Stimulated activated CD4-positive, alpha-beta T cell treated with anti-CD3 and anti-CD28 coated beads, Interleukin-1b, Interleukin-23, amount 100 ng/mL, for 24 hours (primary cell): ENCODE measurements at regions not wholly inside any gene's neighbourhood (a gene's known extent, or its start where the extent isn't known, plus 50 kb on each side); places are given as distances from the start of the nearest gene placed in this dataset.
"Not testable (repeated sequence)": the region's sequence is repeated elsewhere in the genome, so short reads cannot be mapped to it uniquely, and the experiment has no call there.

Experiments
- DNase-seq, 4 experiments: peaks; one replicate each; pipeline ENCODE4 v3.0.0-alpha.2; 2020; ENCODE audit warnings: low read depth in 4 of 4, low spot score in 1 of 4

- DNase-seq = no peak
These were observed 1621.6 kb downstream of the CDH8 start for GRCh38 chr16:60414613-60415012.

- no peak for DNase-seq
These were observed 1622.3 kb downstream of the CDH8 start for GRCh38 chr16:60413969-60414368.

DNA sequence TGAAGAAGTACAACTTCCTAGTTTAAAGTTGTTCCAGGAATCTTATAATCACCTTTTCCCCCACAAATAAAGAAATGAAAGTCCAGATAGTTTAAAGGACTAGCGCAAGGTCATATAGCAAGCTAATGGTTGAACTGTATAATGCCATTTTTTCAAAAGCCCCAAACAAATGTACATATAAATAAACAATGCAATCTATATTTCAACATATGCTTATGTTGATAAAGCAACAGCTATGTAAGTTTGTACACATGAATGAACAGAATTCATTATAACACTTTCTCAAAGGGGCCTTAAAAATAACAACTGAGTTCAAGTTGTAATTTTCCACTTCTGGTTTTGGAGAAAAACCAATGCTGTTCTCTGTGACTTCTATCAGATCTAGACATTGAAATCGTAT, 1628.6 kb downstream of the CDH8 start:
- DNase-seq = no peak

- DNase-seq = no peak
These were observed 1629.2 kb downstream of the CDH8 start for GRCh38 chr16:60407034-60407433.

- DNase-seq = no peak
These were observed 1631.0 kb downstream of the CDH8 start for GRCh38 chr16:60405286-60405685.

- no peak for DNase-seq
These were observed 1631.8 kb downstream of the CDH8 start for GRCh38 chr16:60404401-60404800.

- not testable (repeated sequence) for DNase-seq
These were observed 1633.3 kb downstream of the CDH8 start for GRCh38 chr16:60402941-60403340.

DNA sequence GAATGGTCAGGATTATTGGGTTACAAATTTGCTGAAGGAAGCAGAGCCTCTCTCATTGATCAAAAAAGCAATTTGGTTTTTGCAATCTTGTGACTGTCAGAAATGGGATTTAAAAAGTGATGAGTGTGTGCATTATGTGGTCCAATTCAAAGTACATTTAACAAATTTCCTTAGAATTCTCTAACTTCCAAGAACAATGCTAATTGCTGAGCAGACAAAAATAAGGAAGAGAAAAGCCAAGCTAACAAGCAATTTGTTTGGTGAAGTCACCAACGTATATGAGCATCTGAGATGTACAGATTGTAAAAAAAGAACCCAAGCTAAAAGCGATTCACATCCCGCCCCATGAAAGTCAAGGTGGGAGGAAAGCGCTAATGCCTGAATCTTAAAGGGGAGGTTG, 1643.9 kb downstream of the CDH8 start:
- DNase-seq = no peak

DNA sequence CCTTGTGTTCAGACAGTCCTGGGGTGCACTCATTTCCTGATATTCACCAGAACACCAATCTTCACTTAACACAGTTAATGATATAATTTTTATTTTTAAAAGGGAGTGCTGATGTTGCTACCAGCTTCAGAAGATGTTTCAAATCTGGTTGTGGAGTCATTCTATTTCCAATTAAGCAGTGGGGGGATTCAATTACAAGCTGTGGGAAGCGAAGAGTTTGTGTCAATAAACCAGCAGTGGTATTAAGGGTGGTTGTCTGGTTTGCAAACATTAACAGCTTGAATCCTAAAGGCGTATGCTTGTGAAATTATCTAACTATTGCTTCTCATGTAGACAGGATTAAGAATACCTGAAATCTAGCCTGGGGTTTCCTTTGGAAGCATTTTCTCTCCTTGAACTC, 1637.5 kb upstream of the GOT2 start:
- no peak for DNase-seq

DNA sequence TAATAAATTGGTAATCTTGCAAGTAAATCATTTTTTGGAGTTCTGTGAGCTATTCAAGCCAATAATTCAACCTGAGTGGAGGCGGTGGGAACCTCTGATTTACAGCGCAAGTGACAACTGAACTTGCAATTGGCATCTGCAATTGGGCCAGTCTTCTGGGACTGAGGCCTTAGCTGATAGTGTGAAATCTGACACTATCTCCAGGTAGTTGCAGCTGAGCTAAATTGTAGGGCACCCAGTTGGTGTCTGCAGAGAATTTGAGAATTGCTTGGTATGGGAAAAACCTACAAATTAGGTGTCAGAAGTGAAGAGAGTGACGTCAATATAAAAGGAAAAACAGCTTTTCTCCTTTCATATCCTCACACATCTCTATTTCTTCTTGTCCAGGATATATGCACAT, 1633.6 kb upstream of the GOT2 start:
- DNase-seq = no peak

DNA sequence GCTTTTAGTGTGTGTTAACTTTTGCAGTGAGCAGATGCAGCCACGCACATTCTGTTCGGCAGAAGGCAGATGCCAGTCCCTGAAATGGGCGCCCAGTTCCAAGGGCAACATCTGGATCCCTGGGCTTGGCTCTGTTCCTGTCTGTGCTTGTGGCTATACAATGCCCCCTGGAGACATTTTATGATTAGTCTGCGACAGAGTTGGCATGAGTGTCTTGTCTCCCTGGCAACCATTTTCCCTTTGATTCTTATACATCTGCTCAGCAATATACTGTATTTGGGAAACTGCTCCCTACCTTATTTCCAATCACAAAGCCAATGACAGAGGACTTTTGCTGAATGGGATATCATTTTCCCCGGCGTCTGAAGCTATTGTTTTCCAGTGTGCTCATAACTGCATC, 1629.5 kb upstream of the GOT2 start:
- no peak for DNase-seq

DNA sequence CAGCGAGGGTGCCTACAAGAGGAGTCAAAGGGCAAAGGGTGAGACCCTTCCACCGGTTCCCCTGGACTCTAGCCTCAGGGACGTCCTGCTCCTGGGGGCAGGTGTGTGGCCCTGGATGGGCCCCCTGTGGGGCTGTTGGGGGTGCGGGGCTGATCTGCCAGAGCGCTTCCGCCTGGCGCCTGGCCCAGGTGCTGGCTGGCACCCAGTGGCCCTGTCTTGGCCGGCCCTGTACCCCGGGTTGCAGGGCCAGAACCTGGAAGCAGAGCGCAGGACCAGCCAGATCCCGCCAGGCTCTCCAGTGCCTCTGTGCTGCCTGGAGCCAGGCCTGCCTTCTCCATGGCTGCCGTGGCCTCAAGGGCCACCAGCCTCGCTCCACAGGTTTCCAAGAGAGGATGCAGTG, 1625.8 kb upstream of the GOT2 start:
- DNase-seq = not testable (repeated sequence)

DNA sequence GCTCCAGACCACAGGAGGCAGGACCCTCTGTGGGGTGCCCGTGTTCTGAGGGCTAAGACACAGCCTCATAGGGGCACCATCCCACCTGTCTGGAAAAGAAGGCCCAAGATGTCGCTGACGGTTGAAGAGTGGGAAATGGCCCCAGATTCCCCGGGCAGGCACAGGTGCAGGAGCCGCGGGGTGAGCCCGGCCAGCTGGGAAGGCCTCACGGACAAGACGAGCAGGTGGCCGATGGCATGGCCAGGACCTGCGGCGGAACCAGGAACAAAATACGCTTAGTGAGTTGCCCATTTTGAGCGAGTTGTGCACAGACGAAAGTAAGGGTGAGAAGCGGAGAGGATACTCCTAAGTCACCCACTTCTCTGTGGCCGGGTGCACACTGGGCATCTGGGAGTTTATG, 1625.3 kb upstream of the GOT2 start:
- not testable (repeated sequence) for DNase-seq

- not testable (repeated sequence) for DNase-seq
These were observed 1623.9 kb upstream of the GOT2 start for GRCh38 chr16:60357876-60358522.

DNA sequence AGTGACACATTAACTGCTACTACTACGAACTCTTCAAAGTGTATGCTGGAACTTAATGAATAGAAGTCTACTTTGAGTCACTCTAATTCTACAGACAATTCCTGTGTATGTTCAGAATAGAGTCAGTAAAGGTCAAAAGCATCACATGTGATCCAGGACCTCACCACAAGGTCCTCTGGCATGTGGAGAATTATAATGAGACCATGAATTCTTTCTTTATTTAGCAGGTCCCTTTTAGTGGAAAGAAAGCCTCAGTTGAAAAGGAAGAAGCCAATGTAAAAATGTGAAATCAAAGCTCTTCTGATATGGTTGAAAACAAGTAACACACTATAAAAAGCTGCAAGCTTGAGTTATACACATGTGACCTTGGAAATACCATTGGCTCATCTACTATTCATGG, 1612.1 kb upstream of the GOT2 start:
- DNase-seq = no peak

GRCh38 chr16:60337671-60338070, 1603.6 kb upstream of the GOT2 start:
- no peak for DNase-seq

DNA sequence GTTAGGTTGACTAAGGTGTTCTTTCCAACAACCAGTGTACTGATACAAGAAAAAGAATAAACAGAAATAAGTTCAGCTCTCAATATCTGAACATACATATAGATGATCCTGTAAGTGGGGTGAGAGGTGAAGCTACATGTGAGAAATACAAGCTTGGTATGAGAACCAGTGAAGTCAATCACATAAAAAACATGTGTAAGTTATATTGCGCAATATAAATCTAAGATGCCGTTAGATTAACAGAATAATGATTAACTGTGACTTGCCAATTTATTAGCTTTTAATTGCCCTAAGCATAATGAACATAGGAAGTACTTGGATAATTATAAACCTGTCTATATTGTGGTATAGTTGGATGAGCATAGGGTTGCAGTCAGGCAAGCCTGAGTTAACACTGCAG, 1597.1 kb upstream of the GOT2 start:
- no peak for DNase-seq

GRCh38 chr16:60329108-60329507, 1595.0 kb upstream of the GOT2 start:
- no peak for DNase-seq

GRCh38 chr16:60328152-60328551, 1594.0 kb upstream of the GOT2 start:
- no peak for DNase-seq

GRCh38 chr16:60318486-60318885, 1584.4 kb upstream of the GOT2 start:
- no peak for DNase-seq

DNA sequence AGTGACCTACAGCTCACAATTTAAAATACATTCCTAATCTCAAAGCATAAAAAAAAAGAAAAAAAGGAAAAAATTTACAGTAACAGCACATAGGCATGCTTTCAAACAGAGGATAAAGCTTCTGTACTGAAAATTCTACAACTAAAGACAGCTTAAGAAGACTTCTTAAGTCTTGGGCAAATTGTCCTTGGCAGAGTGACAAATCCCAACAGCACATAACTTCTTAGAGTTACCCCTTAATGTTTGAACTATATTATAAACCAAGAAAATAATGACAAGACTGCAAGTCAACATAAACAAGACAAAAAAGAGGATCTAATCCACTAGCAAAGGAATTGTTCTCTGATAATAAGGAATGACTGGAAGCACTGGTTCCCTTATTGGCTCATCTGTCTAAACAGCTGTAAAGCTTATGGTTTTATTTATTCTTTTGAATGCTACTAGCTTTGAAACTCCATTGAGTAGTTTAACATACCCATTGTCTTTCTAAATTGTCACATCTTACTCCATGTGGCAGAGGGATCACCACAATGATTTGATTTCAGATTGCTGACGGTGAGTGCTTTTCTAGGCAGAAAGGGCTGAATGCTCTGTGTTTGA, 1576.8 kb upstream of the GOT2 start:
- no peak for DNase-seq

GRCh38 chr16:60304720-60305119, 1570.6 kb upstream of the GOT2 start:
- DNase-seq = no peak

- no peak for DNase-seq
These were observed 1570.0 kb upstream of the GOT2 start for GRCh38 chr16:60304066-60304465.
